ENCODE measurements at regions not wholly inside any gene's neighbourhood (a gene's known extent, or its start where the extent isn't known, plus 50 kb on each side); places are given as distances from the start of the nearest gene placed in this dataset. TPM values are rescaled to one million over a fixed set of nuclear protein-coding genes. Genes with fewer than 3 reads are reported as not detected.

DNA sequence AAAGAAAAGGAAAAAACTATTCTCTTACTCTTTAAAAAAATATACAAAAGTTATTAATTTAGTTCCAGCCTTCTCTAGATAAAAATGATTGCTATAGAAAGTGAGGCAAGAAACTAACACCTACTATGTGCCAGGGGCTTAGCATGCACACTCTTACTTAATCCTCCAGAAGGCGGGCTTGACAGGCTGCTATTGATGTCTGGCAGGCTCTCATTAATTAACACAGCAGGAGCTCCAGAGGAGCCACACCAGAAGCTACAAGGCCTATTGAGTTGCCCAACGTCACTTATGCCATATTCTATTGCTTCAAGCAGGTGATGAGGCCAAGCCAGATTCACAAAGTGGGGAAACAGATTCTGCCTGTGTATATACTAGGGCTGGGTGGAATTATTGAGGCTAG, 54.6 kb upstream of the CLINT1 start:
- Histone ChIP-seq H3K9me3 (ENCODE audit: control insufficient read depth, low read length) (no peaks in the 10 kb centered on the region), H3K27me3 (ENCODE audit: control insufficient read depth in 1 of 2, insufficient read depth in 1 of 2, low read length in 2 of 2) (no peaks in the 10 kb centered on the region), H3K36me3 (ENCODE audit: control insufficient read depth in 1 of 2, insufficient read depth in 2 of 2, low read depth in 1 of 2, low read length in 2 of 2) (no peaks in the 10 kb centered on the region), H2AFZ (ENCODE audit: low read depth, low read length) (no peak overlapping the region), H3K27ac (ENCODE audit: low read length, poor library complexity, severe bottlenecking) (no peak overlapping the region), H2BK15ac (ENCODE audit: low read depth, poor library complexity, severe bottlenecking) (no peak overlapping the region), H3K23ac (ENCODE audit: low read length in 2 of 2) (no peak overlapping the region), H2BK12ac (ENCODE audit: low read length in 2 of 2) (no peak overlapping the region), H3K4me3 (ENCODE audit: insufficient read depth in 1 of 2, low read depth in 1 of 2, low read length in 2 of 2) (no peak overlapping the region), H2AK5ac (ENCODE audit: low read length, severe bottlenecking) (no peak overlapping the region), H3K4ac (ENCODE audit: low read depth in 1 of 2, low read length in 2 of 2) (no peak overlapping the region), H3K18ac (ENCODE audit: low read depth in 1 of 2, low read length in 2 of 2) (no peak overlapping the region), H3K79me1 (replicated peaks; ENCODE audit: low read length, poor library complexity, severe bottlenecking) (no peaks in the 10 kb centered on the region), H3K4me2 (ENCODE audit: low read length, poor library complexity, severe bottlenecking) (no peak overlapping the region), H2BK5ac (ENCODE audit: low read depth, low read length, poor library complexity, severe bottlenecking) (no peak overlapping the region), H3K9ac (ENCODE audit: low read length) (no peak overlapping the region), H3K4me1 (ENCODE audit: control insufficient read depth, insufficient read depth, low read depth, low read length) (no peaks in the 10 kb centered on the region), H2BK120ac (ENCODE audit: low read depth, low read length) (no peak overlapping the region), H4K8ac (ENCODE audit: low read length) (no peak overlapping the region), H3K14ac (ENCODE audit: low read length in 2 of 2) (no peak overlapping the region), H4K91ac (ENCODE audit: low read length) (no peak overlapping the region)
- 37% methylated on average over 2 of the region's 2 CpGs for WGBS
- no peak for DNase-seq

DNA sequence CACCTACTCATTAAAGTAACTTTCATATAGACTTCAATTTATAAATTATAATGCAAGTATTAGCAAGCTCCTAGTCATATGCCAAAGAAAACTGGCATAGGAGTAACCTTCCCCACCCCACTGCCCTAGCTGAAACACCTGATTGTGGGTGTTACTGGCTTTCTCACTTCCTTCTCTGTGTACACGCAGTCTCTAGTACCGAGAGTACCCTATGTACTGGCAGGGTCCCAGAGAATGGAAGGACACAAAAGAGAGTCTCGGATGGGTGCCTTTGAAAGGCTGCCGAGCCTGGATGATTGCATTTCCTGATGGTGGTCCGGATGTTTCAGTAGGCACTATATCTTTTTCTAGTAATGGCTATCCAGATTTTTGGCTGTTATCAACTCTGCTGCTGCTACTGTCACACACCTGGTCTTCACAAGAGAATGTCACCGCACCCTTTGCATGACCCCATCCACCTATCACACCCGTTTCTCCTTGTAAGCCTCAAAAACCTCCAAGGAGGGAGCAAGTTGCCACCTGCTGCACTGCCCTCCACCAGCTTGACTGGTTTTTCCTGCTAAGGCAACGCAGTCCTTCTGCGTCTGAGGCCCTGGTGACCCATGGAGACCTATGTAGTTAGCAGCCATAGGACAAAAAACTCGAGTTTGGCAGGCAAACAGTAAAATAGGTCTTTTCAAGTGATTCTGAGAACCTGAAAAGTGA, 53.8 kb upstream of the CLINT1 start:
- Histone ChIP-seq H3K27ac (ENCODE audit: low read length, poor library complexity, severe bottlenecking) (no peak overlapping the region), H3K4me3 (ENCODE audit: insufficient read depth in 1 of 2, low read depth in 1 of 2, low read length in 2 of 2) (no peak overlapping the region), H2AFZ (ENCODE audit: low read depth, low read length) (no peak overlapping the region), H2AK5ac (ENCODE audit: low read length, severe bottlenecking) (no peak overlapping the region), H3K79me1 (replicated peaks; ENCODE audit: low read length, poor library complexity, severe bottlenecking) (no peaks in the 10 kb centered on the region), H4K91ac (ENCODE audit: low read length) (no peak overlapping the region), H3K4me1 (ENCODE audit: control insufficient read depth, insufficient read depth, low read depth, low read length) (no peaks in the 10 kb centered on the region), H3K9ac (ENCODE audit: low read length) (no peak overlapping the region), H3K18ac (ENCODE audit: low read depth in 1 of 2, low read length in 2 of 2) (no peak overlapping the region), H2BK15ac (ENCODE audit: low read depth, poor library complexity, severe bottlenecking) (no peak overlapping the region), H3K4ac (ENCODE audit: low read depth in 1 of 2, low read length in 2 of 2) (no peak overlapping the region), H2BK12ac (ENCODE audit: low read length in 2 of 2) (no peak overlapping the region), H2BK5ac (ENCODE audit: low read depth, low read length, poor library complexity, severe bottlenecking) (no peak overlapping the region), H4K8ac (ENCODE audit: low read length) (no peak overlapping the region), H3K4me2 (ENCODE audit: low read length, poor library complexity, severe bottlenecking) (no peak overlapping the region), H2BK120ac (ENCODE audit: low read depth, low read length) (no peak overlapping the region), H3K27me3 (ENCODE audit: control insufficient read depth in 1 of 2, insufficient read depth in 1 of 2, low read length in 2 of 2) (no peaks in the 10 kb centered on the region), H3K36me3 (ENCODE audit: control insufficient read depth in 1 of 2, insufficient read depth in 2 of 2, low read depth in 1 of 2, low read length in 2 of 2) (no peaks in the 10 kb centered on the region), H3K9me3 (ENCODE audit: control insufficient read depth, low read length) (no peaks in the 10 kb centered on the region), H3K14ac (ENCODE audit: low read length in 2 of 2) (no peak overlapping the region), H3K23ac (ENCODE audit: low read length in 2 of 2) (no peak overlapping the region)
- 83% methylated on average over 10 of the region's 10 CpGs for WGBS
- no peak for DNase-seq

DNA sequence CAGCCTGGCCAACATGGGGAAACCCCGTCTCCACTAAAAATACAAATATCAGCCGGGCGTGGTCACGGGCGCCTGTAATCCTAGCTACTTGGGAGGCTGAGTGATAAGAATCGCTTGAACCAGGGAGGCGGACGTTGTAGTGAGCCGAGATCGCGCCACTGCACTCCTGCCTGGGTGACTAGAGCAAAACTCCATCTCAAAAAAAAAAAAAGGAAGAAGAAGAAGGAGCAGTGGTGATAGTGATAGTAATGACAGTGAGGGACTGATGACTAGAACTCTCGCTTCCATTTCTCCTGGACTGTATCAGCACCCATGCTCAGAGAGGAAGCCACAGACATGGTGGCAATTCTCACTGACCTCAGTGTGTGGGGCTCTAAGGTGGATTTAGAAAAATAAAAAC, 52.6 kb upstream of the CLINT1 start:
- Histone ChIP-seq H3K9me3 (ENCODE audit: control insufficient read depth, low read length) (no peaks in the 10 kb centered on the region), H3K9ac (ENCODE audit: low read length) (no peak overlapping the region), H3K18ac (ENCODE audit: low read depth in 1 of 2, low read length in 2 of 2) (no peak overlapping the region), H3K27me3 (ENCODE audit: control insufficient read depth in 1 of 2, insufficient read depth in 1 of 2, low read length in 2 of 2) (no peaks in the 10 kb centered on the region), H3K14ac (ENCODE audit: low read length in 2 of 2) (no peak overlapping the region), H4K8ac (ENCODE audit: low read length) (no peak overlapping the region), H3K4me2 (ENCODE audit: low read length, poor library complexity, severe bottlenecking) (no peak overlapping the region), H2BK15ac (ENCODE audit: low read depth, poor library complexity, severe bottlenecking) (no peak overlapping the region), H2BK120ac (ENCODE audit: low read depth, low read length) (no peak overlapping the region), H3K23ac (ENCODE audit: low read length in 2 of 2) (no peak overlapping the region), H3K36me3 (ENCODE audit: control insufficient read depth in 1 of 2, insufficient read depth in 2 of 2, low read depth in 1 of 2, low read length in 2 of 2) (no peaks in the 10 kb centered on the region), H3K4ac (ENCODE audit: low read depth in 1 of 2, low read length in 2 of 2) (no peak overlapping the region), H3K27ac (ENCODE audit: low read length, poor library complexity, severe bottlenecking) (no peak overlapping the region), H2AK5ac (ENCODE audit: low read length, severe bottlenecking) (no peak overlapping the region), H2AFZ (ENCODE audit: low read depth, low read length) (no peak overlapping the region), H4K91ac (ENCODE audit: low read length) (no peak overlapping the region), H3K4me3 (ENCODE audit: insufficient read depth in 1 of 2, low read depth in 1 of 2, low read length in 2 of 2) (no peak overlapping the region), H3K4me1 (ENCODE audit: control insufficient read depth, insufficient read depth, low read depth, low read length) (no peaks in the 10 kb centered on the region), H2BK12ac (ENCODE audit: low read length in 2 of 2) (no peak overlapping the region), H3K79me1 (replicated peaks; ENCODE audit: low read length, poor library complexity, severe bottlenecking) (no peaks in the 10 kb centered on the region), H2BK5ac (ENCODE audit: low read depth, low read length, poor library complexity, severe bottlenecking) (no peak overlapping the region)
- DNase-seq = no peak
- 97% methylated on average over 12 of the region's 12 CpGs for WGBS

Small RNA genes lying in the stretch of these regions (small RNA-seq; reads per million reads assigned to genes)
- gene AC091979.2 (ENCODE audit: low read depth) (not detected), gene RNU2-48P (ENCODE audit: low read depth) (not detected)

Measured in mesenchymal stem cell (in vitro differentiated cells and primary cell).